ENCODE measurements at regions not wholly inside any gene's neighbourhood (a gene's known extent, or its start where the extent isn't known, plus 50 kb on each side); places are given as distances from the start of the nearest gene placed in this dataset.

GRCh38 chr6:14857501-14857900, 388.4 kb upstream of the JARID2 start:
- H3K4me3 ChIP-seq (ENCODE audit: control insufficient read depth, low read depth, low read length): no peak overlapping the region
- DNase-seq (ENCODE audit: low read depth): no peak
- no peak for TF ChIP-seq CTCF (IDR thresholded peaks at IDR 0.05; ENCODE audit: control insufficient read depth, insufficient read depth, low read depth, low read length, missing control alignments)

- no peak for TF ChIP-seq CTCF (IDR thresholded peaks at IDR 0.05; ENCODE audit: control insufficient read depth, insufficient read depth, low read depth, low read length, missing control alignments)
- H3K4me3 ChIP-seq (ENCODE audit: control insufficient read depth, low read depth, low read length): no peak overlapping the region
- DNase-seq (ENCODE audit: low read depth): no peak
Measured at GRCh38 chr6:14858808-14859207, 387.1 kb upstream of the JARID2 start.

- no peak for DNase-seq (ENCODE audit: low read depth)
- no peak for TF ChIP-seq CTCF (IDR thresholded peaks at IDR 0.05; ENCODE audit: control insufficient read depth, insufficient read depth, low read depth, low read length, missing control alignments)
- H3K4me3 ChIP-seq (ENCODE audit: control insufficient read depth, low read depth, low read length): no peak overlapping the region
Measured at GRCh38 chr6:14860774-14861173, 385.1 kb upstream of the JARID2 start.

GRCh38 chr6:14861491-14861943, 384.4 kb upstream of the JARID2 start:
- no peak overlapping the region for H3K4me3 ChIP-seq (ENCODE audit: control insufficient read depth, low read depth, low read length)
- DNase-seq (ENCODE audit: low read depth): no peak
- no peak for TF ChIP-seq CTCF (IDR thresholded peaks at IDR 0.05; ENCODE audit: control insufficient read depth, insufficient read depth, low read depth, low read length, missing control alignments)

- no peak for DNase-seq (ENCODE audit: low read depth)
- no peak overlapping the region for H3K4me3 ChIP-seq (ENCODE audit: control insufficient read depth, low read depth, low read length)
- no peak for TF ChIP-seq CTCF (IDR thresholded peaks at IDR 0.05; ENCODE audit: control insufficient read depth, insufficient read depth, low read depth, low read length, missing control alignments)
Measured at GRCh38 chr6:14862845-14863244, 383.0 kb upstream of the JARID2 start.

- no peak for DNase-seq (ENCODE audit: low read depth)
- H3K4me3 ChIP-seq (ENCODE audit: control insufficient read depth, low read depth, low read length): no peak overlapping the region
- TF ChIP-seq CTCF (IDR thresholded peaks at IDR 0.05; ENCODE audit: control insufficient read depth, insufficient read depth, low read depth, low read length, missing control alignments): no peak
Measured at GRCh38 chr6:14863902-14864850, 381.7 kb upstream of the JARID2 start.
